GM12878 (cell line): ENCODE measurements at regions not wholly inside any gene's neighbourhood (a gene's known extent, or its start where the extent isn't known, plus 50 kb on each side); places are given as distances from the start of the nearest gene placed in this dataset.

ENCODE experiments used
- ATAC-seq: fragments of 200-7000 bp; cut with Tn5 transposase; 3 replicates; pipeline ENCODE4 v1.9.1; 2020; ENCODE audit warnings: mild to moderate bottlenecking, moderate library complexity
- BruUV-seq: library from RNA; stranded (reverse); fragments of 400-500 nt; replicated peaks from 2 replicates; lab custom pipeline; 2021; lab: Mats Ljungman, UMichigan
- CTCF ChIA-PET: fragments of 300-600 bp; sonication (Branson Sonifier 250); formaldehyde crosslinking; extraction: SDS; loops from one replicate; lab custom pipeline; 2021; ENCODE audit warnings: inconsistent platforms; lab: Yijun Ruan, JAX
- POLR2A ChIA-PET: fragments of 350-600 bp; formaldehyde crosslinking; extraction: SDS; loops from one replicate; lab custom pipeline; 2021; ENCODE audit warnings: inconsistent platforms; lab: Charles Lee
- RAD21 ChIA-PET: fragments of 300-600 bp; sonication (Branson Sonifier 250); formaldehyde crosslinking; loops from one replicate; lab custom pipeline; 2023; ENCODE audit warnings: antibody characterized with exemption; ENCODE audit not compliant: unreplicated experiment; lab: Charles Lee
- SMC1A ChIA-PET: fragments of 300-600 bp; sonication (Branson Sonifier 250); formaldehyde crosslinking; loops from one replicate; lab custom pipeline; 2023; ENCODE audit not compliant: unreplicated experiment, uncharacterized antibody; lab: Charles Lee
- DNase-seq: peaks from one replicate; pipeline ENCODE4 v3.0.0-alpha.2; 2011; ENCODE audit warnings: low read depth, low spot score
- FAIRE-seq: peaks from 3 replicates; lab custom pipeline; 2011; peaks lifted over from hg19 to GRCh38; lab: Jason Lieb, UNC
- H2AFZ ChIP-seq: 2 replicates; pipeline ENCODE4 v1.6.0; 2011; ENCODE audit warnings: low read depth, low read length, control low read depth; ENCODE audit not compliant: control insufficient read depth
- H3K27ac ChIP-seq: 2 replicates; pipeline ENCODE4 v1.5.1; 2011; ENCODE audit warnings: control low read depth; ENCODE audit not compliant: control insufficient read depth, insufficient read depth
- H3K27me3 ChIP-seq, 2 experiments: replicated peaks in 1 of 2; 2 replicates each; pipeline versions ENCODE4 v1.6.0 to v1.6.1; 2011; ENCODE audit warnings: low read length in 1 of 2; ENCODE audit not compliant: control insufficient read depth in 2 of 2, insufficient read depth in 2 of 2
- H3K36me3 ChIP-seq, 2 experiments: 2 replicates each; pipeline ENCODE4 v1.5.1; 2011; ENCODE audit warnings: low read length in 1 of 2; ENCODE audit not compliant: control insufficient read depth in 2 of 2, insufficient read depth in 2 of 2
- H3K4me1 ChIP-seq: 2 replicates; pipeline ENCODE4 v1.6.1; 2011; ENCODE audit warnings: mild to moderate bottlenecking, low read length, moderate library complexity, mixed read lengths; ENCODE audit not compliant: control insufficient read depth, insufficient read depth
- H3K4me2 ChIP-seq: 2 replicates; pipeline ENCODE4 v1.6.0; 2011; ENCODE audit warnings: control low read depth; ENCODE audit not compliant: control insufficient read depth, insufficient read depth
- H3K4me3 ChIP-seq: fragments of 200-600 bp; sonication (generic); 2 replicates; pipeline ENCODE4 v1.5.1; 2016
- H3K79me2 ChIP-seq: 2 replicates; pipeline ENCODE4 v1.6.0; 2011; ENCODE audit warnings: low read length; ENCODE audit not compliant: control insufficient read depth, insufficient read depth
- H3K9ac ChIP-seq: 2 replicates; pipeline ENCODE4 v1.8.0; 2011; ENCODE audit warnings: low read length, control low read depth, mixed read lengths; ENCODE audit not compliant: control insufficient read depth, insufficient read depth
- H3K9me3 ChIP-seq: replicated peaks from 3 replicates; pipeline ENCODE4 v1.5.1; 2011; ENCODE audit warnings: mild to moderate bottlenecking, low read length; ENCODE audit not compliant: control insufficient read depth, insufficient read depth
- H4K20me1 ChIP-seq: 2 replicates; pipeline ENCODE4 v1.6.0; 2011; ENCODE audit not compliant: control insufficient read depth, insufficient read depth
- ASH2L ChIP-seq: fragments of 300-600, 200-600 bp; sonication (generic); IDR thresholded peaks from 2 replicates; pipeline ENCODE4 v1.6.1; 2017; ENCODE audit warnings: low read depth, mild to moderate bottlenecking, borderline replicate concordance
- BACH1 ChIP-seq: fragments of 450-650 bp; IDR thresholded peaks from 2 replicates; pipeline ENCODE4 v1.6.1; 2017; ENCODE audit warnings: mild to moderate bottlenecking, borderline replicate concordance
- CBX3 ChIP-seq: fragments of 200-600 bp; sonication (generic); IDR thresholded peaks from 2 replicates; pipeline ENCODE4 v1.6.1; 2016; ENCODE audit warnings: low read depth, borderline replicate concordance
- GABPA ChIP-seq: IDR thresholded peaks from 2 replicates; pipeline ENCODE4 v1.6.1; 2014; ENCODE audit warnings: antibody characterized with exemption, low read depth, mild to moderate bottlenecking, inconsistent platforms
- MTA3 ChIP-seq: IDR thresholded peaks from 2 replicates; pipeline ENCODE4 v1.6.1; 2012; ENCODE audit warnings: low read length, inconsistent platforms, borderline replicate concordance
- NFYA ChIP-seq: IDR thresholded peaks from 2 replicates; pipeline ENCODE4 v1.6.1; 2011; ENCODE audit warnings: low read depth, mild to moderate bottlenecking, low read length, improper control_type of control experiment, borderline replicate concordance
- NFYB ChIP-seq: IDR thresholded peaks from 2 replicates; pipeline ENCODE4 v1.6.1; 2011; ENCODE audit warnings: low read depth, mild to moderate bottlenecking, low read length, improper control_type of control experiment, moderate library complexity; ENCODE audit not compliant: insufficient read depth
- NR2C2 ChIP-seq: IDR thresholded peaks from 2 replicates; pipeline ENCODE4 v1.6.1; 2011; ENCODE audit warnings: borderline replicate concordance, low read depth; ENCODE audit not compliant: control insufficient read depth, insufficient read length
- RFX5 ChIP-seq: IDR thresholded peaks from 2 replicates; pipeline ENCODE4 v1.6.1; 2011; ENCODE audit warnings: low read depth, low read length, improper control_type of control experiment
- SPI1 ChIP-seq: IDR thresholded peaks from 2 replicates; pipeline ENCODE4 v1.6.1; 2011; ENCODE audit warnings: low read depth, mild to moderate bottlenecking, low read length, moderate library complexity, borderline replicate concordance; ENCODE audit not compliant: insufficient read depth
- SUZ12 ChIP-seq: fragments of 200-600 bp; sonication (generic); IDR thresholded peaks from one replicate; pipeline ENCODE4 v1.6.1; 2018; ENCODE audit warnings: antibody characterized with exemption, mild to moderate bottlenecking; ENCODE audit not compliant: unreplicated experiment
- ZNF384 ChIP-seq: IDR thresholded peaks from 2 replicates; pipeline ENCODE4 v1.6.1; 2012; ENCODE audit warnings: low read depth, mild to moderate bottlenecking, low read length, improper control_type of control experiment, borderline replicate concordance
- ZNF592 ChIP-seq: fragments of 450-650 bp; IDR thresholded peaks from 2 replicates; pipeline ENCODE4 v1.6.1; 2017; ENCODE audit warnings: mild to moderate bottlenecking, moderate library complexity
- ZNF622 ChIP-seq: fragments of 450-650 bp; IDR thresholded peaks from 2 replicates; pipeline ENCODE4 v1.6.1; 2017; ENCODE audit warnings: mild to moderate bottlenecking, inconsistent platforms
- WGBS: methylation state at CpG from one replicate; pipeline ENCODE4 v1.1.6; 2016; ENCODE audit warnings: low lambda C conversion rate; ENCODE audit not compliant: insufficient replicate concordance, insufficient coverage; ENCODE audit errors: missing lambda C conversion rate; 5-methylcytosine and 5-hydroxymethylcytosine counted together
- in situ Hi-C: fragments of 300-500 bp; cut with MboI; formaldehyde crosslinking; loops from 9 replicates; pipeline ENCODE4 v1.14.3; 2018; ENCODE audit warnings: mixed read lengths
- intact Hi-C: fragments of 100-400 bp; cut with micrococcal nuclease; formaldehyde crosslinking; loops from one replicate; pipeline ENCODE4 v1.14.2; 2022; ENCODE audit not compliant: unreplicated experiment
- TF ChIP-seq, protein P1 (sequence below): fragments of 150-350 bp; IDR thresholded peaks from 2 replicates; pipeline ENCODE4 v1.6.1; 2014; ENCODE audit warnings: mild to moderate bottlenecking, low read depth, low read length
- TF ChIP-seq, protein P2 (sequence below): IDR thresholded peaks from 2 replicates; pipeline ENCODE4 v1.6.1; 2011; ENCODE audit warnings: low read depth, mild to moderate bottlenecking, low read length, moderate library complexity, borderline replicate concordance; ENCODE audit errors: extremely low read depth
- TF ChIP-seq, protein P3 (sequence below): IDR thresholded peaks from 2 replicates; pipeline ENCODE4 v1.6.1; 2011; ENCODE audit warnings: borderline replicate concordance, low read depth, mild to moderate bottlenecking, moderate library complexity, low read length; ENCODE audit not compliant: insufficient read depth, poor library complexity, severe bottlenecking

DNA sequence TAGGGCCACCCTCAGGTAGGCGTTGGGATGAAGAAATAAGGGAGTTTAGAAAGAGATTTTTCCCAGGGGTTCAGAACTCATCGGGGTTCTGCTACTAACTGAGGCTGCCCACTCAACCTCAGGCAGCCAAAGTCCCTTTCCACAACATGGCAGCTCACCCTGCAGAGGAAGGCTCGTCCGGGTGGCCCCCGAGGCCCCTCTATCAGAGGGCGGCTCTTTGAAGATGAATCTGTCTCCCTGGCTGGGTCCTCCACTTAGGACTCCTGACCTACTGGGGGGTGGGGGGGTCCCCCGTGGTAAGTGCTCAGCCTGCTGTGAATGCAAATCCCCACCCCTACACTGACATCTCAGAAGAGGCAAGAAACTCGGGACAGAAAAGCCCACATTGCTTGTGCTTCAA, 182.9 kb downstream of the SOD2 start:
- ChIA-PET POLR2A (no interaction called here), RAD21 (no interaction called here), SMC1A (no interaction called here), CTCF (interaction anchor here (1.1 kb wide), 1 partner anchor 31 kb away, joined by 3 read pairs; no protein-coding TSS in a partner anchor)
- DNase-seq (no peak), FAIRE-seq (no peak), ATAC-seq (no peak)
- H4K20me1 ChIP-seq, result no peaks in the 10 kb centered on the region
- WGBS, result 51% methylated on average over 8 of the region's 8 CpGs
- no peak overlapping the region for H3K27ac ChIP-seq
- no peak for TF ChIP-seq ZNF622
- no peak for TF ChIP-seq ZNF592
- TF ChIP-seq ASH2L, result no peak
- no peak for TF ChIP-seq SPI1
- no peak for TF ChIP-seq NR2C2
- no peak for TF ChIP-seq GABPA
- TF ChIP-seq NFYA, result no peak
- no peak for TF ChIP-seq SUZ12
- no peak for TF ChIP-seq MTA3
- TF ChIP-seq, protein P1, sequence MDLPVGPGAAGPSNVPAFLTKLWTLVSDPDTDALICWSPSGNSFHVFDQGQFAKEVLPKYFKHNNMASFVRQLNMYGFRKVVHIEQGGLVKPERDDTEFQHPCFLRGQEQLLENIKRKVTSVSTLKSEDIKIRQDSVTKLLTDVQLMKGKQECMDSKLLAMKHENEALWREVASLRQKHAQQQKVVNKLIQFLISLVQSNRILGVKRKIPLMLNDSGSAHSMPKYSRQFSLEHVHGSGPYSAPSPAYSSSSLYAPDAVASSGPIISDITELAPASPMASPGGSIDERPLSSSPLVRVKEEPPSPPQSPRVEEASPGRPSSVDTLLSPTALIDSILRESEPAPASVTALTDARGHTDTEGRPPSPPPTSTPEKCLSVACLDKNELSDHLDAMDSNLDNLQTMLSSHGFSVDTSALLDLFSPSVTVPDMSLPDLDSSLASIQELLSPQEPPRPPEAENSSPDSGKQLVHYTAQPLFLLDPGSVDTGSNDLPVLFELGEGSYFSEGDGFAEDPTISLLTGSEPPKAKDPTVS, result no peak
- no peak for TF ChIP-seq CBX3
- TF ChIP-seq RFX5, result no peak
- no peak for TF ChIP-seq ZNF384
- no peak for TF ChIP-seq NFYB
- TF ChIP-seq BACH1, result no peak
- TF ChIP-seq, protein P2, sequence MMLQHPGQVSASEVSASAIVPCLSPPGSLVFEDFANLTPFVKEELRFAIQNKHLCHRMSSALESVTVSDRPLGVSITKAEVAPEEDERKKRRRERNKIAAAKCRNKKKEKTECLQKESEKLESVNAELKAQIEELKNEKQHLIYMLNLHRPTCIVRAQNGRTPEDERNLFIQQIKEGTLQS, result no peak
- TF ChIP-seq, protein P3, sequence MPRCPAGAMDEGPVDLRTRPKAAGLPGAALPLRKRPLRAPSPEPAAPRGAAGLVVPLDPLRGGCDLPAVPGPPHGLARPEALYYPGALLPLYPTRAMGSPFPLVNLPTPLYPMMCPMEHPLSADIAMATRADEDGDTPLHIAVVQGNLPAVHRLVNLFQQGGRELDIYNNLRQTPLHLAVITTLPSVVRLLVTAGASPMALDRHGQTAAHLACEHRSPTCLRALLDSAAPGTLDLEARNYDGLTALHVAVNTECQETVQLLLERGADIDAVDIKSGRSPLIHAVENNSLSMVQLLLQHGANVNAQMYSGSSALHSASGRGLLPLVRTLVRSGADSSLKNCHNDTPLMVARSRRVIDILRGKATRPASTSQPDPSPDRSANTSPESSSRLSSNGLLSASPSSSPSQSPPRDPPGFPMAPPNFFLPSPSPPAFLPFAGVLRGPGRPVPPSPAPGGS, result no peak
- H3K4me1 ChIP-seq, result no peaks in the 10 kb centered on the region
- intact Hi-C loops, result no loop called here
- H3K79me2 ChIP-seq, result no peaks in the 10 kb centered on the region
- H3K27me3 ChIP-seq, result no peaks in the 10 kb centered on the region
- no peak overlapping the region for H2AFZ ChIP-seq
- no peaks in the 10 kb centered on the region for H3K9me3 ChIP-seq
- H3K4me2 ChIP-seq, result no peak overlapping the region
- no peak overlapping the region for H3K9ac ChIP-seq
- no peak overlapping the region for H3K4me3 ChIP-seq
- in situ Hi-C loops, result no loop called here
- no peaks in the 10 kb centered on the region for H3K36me3 ChIP-seq
- BruUV-seq, result no TSS peak
